K562 (cell line): ENCODE measurements at regions not wholly inside any gene's neighbourhood (a gene's known extent, or its start where the extent isn't known, plus 50 kb on each side); places are given as distances from the start of the nearest gene placed in this dataset.

ENCODE experiments used
- ATAC-seq: fragments of 200-7000 bp; cut with Tn5 transposase; 3 replicates; pipeline ENCODE4 v1.9.1; 2020; ENCODE audit warnings: moderate library complexity
- BruUV-seq: library from RNA; stranded (reverse); fragments of 400-500 nt; replicated peaks from 2 replicates; lab custom pipeline; 2021; lab: Mats Ljungman, UMichigan
- CTCF ChIA-PET: fragments of 300-600 bp; formaldehyde crosslinking; extraction: SDS; loops from one replicate; lab custom pipeline; 2021; ENCODE audit warnings: low intra/inter-chr PET ratio; lab: Yijun Ruan, JAX
- POLR2A ChIA-PET: fragments of 300-600, 350-650 bp; sonication (Branson Sonifier 250); formaldehyde crosslinking; extraction: SDS; loops from one replicate; lab custom pipeline; 2021; ENCODE audit warnings: antibody characterized with exemption, inconsistent platforms; lab: Yijun Ruan, JAX
- DNase-seq, 4 experiments: peaks; one replicate each; pipeline versions ENCODE4 v3.0.0 to v3.0.0-alpha.2; 2011 to 2018; ENCODE audit warnings: low spot score in 3 of 4, mixed read lengths in 3 of 4; ENCODE audit errors: extremely low read depth in 1 of 4
- FAIRE-seq: peaks from 2 replicates; lab custom pipeline; 2011; peaks lifted over from hg19 to GRCh38; lab: Jason Lieb, UNC
- H2AFZ ChIP-seq: 2 replicates; pipeline ENCODE4 v1.6.0; 2011; ENCODE audit warnings: low read depth, low read length, control low read depth, inconsistent platforms
- H3K27ac ChIP-seq: fragments of 200-600 bp; 3 replicates; pipeline ENCODE4 v1.8.0; 2011; ENCODE audit warnings: low read depth, mild to moderate bottlenecking, control low read depth, inconsistent platforms, low read length, moderate library complexity, mixed read lengths; ENCODE audit errors: extremely low read depth
- H3K27me3 ChIP-seq, 2 experiments: fragments of 300-600 bp in 1 of 2; 2 replicates in 1 of 2; 3 replicates in 1 of 2; pipeline versions ENCODE4 v1.6.0 to v1.8.0; 2011; ENCODE audit warnings: inconsistent platforms in 2 of 2, low read length in 2 of 2, mild to moderate bottlenecking in 1 of 2, mixed read lengths in 1 of 2, moderate library complexity in 1 of 2; ENCODE audit not compliant: control insufficient read depth in 2 of 2, insufficient read depth in 2 of 2
- H3K36me3 ChIP-seq: fragments of 300-600 bp; 3 replicates; pipeline ENCODE4 v1.8.0; 2011; ENCODE audit warnings: mild to moderate bottlenecking, low read length, inconsistent platforms; ENCODE audit not compliant: control insufficient read depth, insufficient read depth
- H3K4me1 ChIP-seq, 2 experiments: fragments of 200-600 bp in 1 of 2; replicated peaks in 1 of 2; 2 replicates in 1 of 2; 3 replicates in 1 of 2; pipeline versions ENCODE4 v1.5.1 to v1.8.0; 2011; ENCODE audit warnings: inconsistent platforms in 2 of 2, low read length in 2 of 2, mild to moderate bottlenecking in 1 of 2, mixed read lengths in 1 of 2, moderate library complexity in 1 of 2; ENCODE audit not compliant: control insufficient read depth in 2 of 2, insufficient read depth in 2 of 2
- H3K4me2 ChIP-seq: 2 replicates; pipeline ENCODE4 v1.6.1; 2011; ENCODE audit warnings: low read length, control low read depth, inconsistent platforms, mixed read lengths; ENCODE audit not compliant: insufficient read depth
- H3K4me3 ChIP-seq: fragments of 200-600 bp; sonication (generic), shearing (Covaris generic); 2 replicates; pipeline ENCODE4 v1.5.1; 2016; ENCODE audit warnings: control low read depth, inconsistent platforms
- H3K79me2 ChIP-seq: fragments of 200-600 bp; 3 replicates; pipeline ENCODE4 v1.8.0; 2011; ENCODE audit warnings: low read length, inconsistent platforms; ENCODE audit not compliant: control insufficient read depth, insufficient read depth
- H3K9ac ChIP-seq, 2 experiments: 2 replicates each; pipeline versions ENCODE4 v1.6.0 to v1.6.1; 2011; ENCODE audit warnings: low read depth in 2 of 2, low read length in 2 of 2, control low read depth in 1 of 2, inconsistent platforms in 1 of 2, mild to moderate bottlenecking in 1 of 2, mixed read lengths in 1 of 2; ENCODE audit not compliant: insufficient read depth in 1 of 2
- H3K9me1 ChIP-seq: one replicate; pipeline ENCODE4 v1.6.0; 2011; ENCODE audit warnings: inconsistent platforms, mild to moderate bottlenecking, low read length, moderate library complexity; ENCODE audit not compliant: control insufficient read depth, insufficient read depth
- H3K9me3 ChIP-seq: replicated peaks from 2 replicates; pipeline ENCODE4 v1.5.1; 2011; ENCODE audit warnings: low read depth, low read length, inconsistent platforms; ENCODE audit not compliant: control insufficient read depth, insufficient read depth
- H4K20me1 ChIP-seq: replicated peaks from 2 replicates; pipeline ENCODE4 v1.6.1; 2011; ENCODE audit warnings: low read length, inconsistent platforms, mixed read lengths; ENCODE audit not compliant: control insufficient read depth, insufficient read depth
- ARID3A ChIP-seq: IDR thresholded peaks from 2 replicates; pipeline ENCODE4 v1.6.1; 2012; ENCODE audit warnings: low read depth, low read length, improper control_type of control experiment, borderline replicate concordance
- ATF4 ChIP-seq: fragments of 450-650 bp; formaldehyde crosslinking; IDR thresholded peaks from 2 replicates; pipeline ENCODE4 v1.4.0; 2022; ENCODE audit warnings: mild to moderate bottlenecking, moderate library complexity
- FOXA1 ChIP-seq: fragments of 450-650 bp; IDR thresholded peaks from 2 replicates; pipeline ENCODE4 v1.6.1; 2016; ENCODE audit warnings: mild to moderate bottlenecking, borderline replicate concordance
- GATAD2A ChIP-seq: fragments of 450-650 bp; IDR thresholded peaks from 2 replicates; pipeline ENCODE4 v1.6.1; 2017
- MCM2 ChIP-seq: fragments of 450-650 bp; IDR thresholded peaks from 2 replicates; pipeline ENCODE4 v1.6.1; 2017; ENCODE audit warnings: low read depth, mild to moderate bottlenecking
- NEUROD1 ChIP-seq: fragments of 150-350 bp; IDR thresholded peaks from 2 replicates; pipeline ENCODE4 v1.6.1; 2014; ENCODE audit warnings: borderline replicate concordance, low read length, low read depth; ENCODE audit not compliant: partially characterized antibody
- NFRKB ChIP-seq: fragments of 450-650 bp; IDR thresholded peaks from 2 replicates; pipeline ENCODE4 v1.6.1; 2016; ENCODE audit warnings: low read depth
- PML ChIP-seq: IDR thresholded peaks from 2 replicates; pipeline ENCODE4 v1.6.1; 2012; ENCODE audit warnings: low read length, inconsistent platforms
- TAF1 ChIP-seq: IDR thresholded peaks from 2 replicates; pipeline ENCODE4 v1.6.1; 2011; ENCODE audit warnings: mild to moderate bottlenecking, low read length, moderate library complexity; ENCODE audit not compliant: insufficient read depth, control insufficient read depth, severe bottlenecking; ENCODE audit errors: extremely low read depth
- TRIM28 ChIP-seq: fragments of 450-650 bp; IDR thresholded peaks from 2 replicates; pipeline ENCODE4 v1.6.1; 2017
- ZC3H8 ChIP-seq: fragments of 450-650 bp; IDR thresholded peaks from 2 replicates; pipeline ENCODE4 v1.6.1; 2017
- ZNF280A ChIP-seq: fragments of 450-650 bp; IDR thresholded peaks from 2 replicates; pipeline ENCODE4 v1.6.1; 2018; ENCODE audit warnings: mild to moderate bottlenecking, low read depth; ENCODE audit not compliant: partially characterized antibody
- ZNF512 ChIP-seq: IDR thresholded peaks from 2 replicates; pipeline ENCODE4 v1.6.1; 2016; ENCODE audit warnings: missing genetic modification characterization, missing compliant biosample characterization
- WGBS: fragments of 100-300 bp; shearing (Covaris generic); methylation state at CpG from one replicate; pipeline ENCODE4 v1.1.6; 2016; ENCODE audit warnings: low coverage, mixed read lengths; ENCODE audit not compliant: insufficient coverage; ENCODE audit errors: missing lambda C conversion rate; 5-methylcytosine and 5-hydroxymethylcytosine counted together
- in situ Hi-C: fragments of 300-500 bp; cut with MboI; formaldehyde crosslinking; loops from 4 replicates; pipeline ENCODE4 v1.15.0; 2018; ENCODE audit warnings: inconsistent platforms, mixed read lengths
- intact Hi-C: fragments of 100-400 bp; cut with micrococcal nuclease; formaldehyde crosslinking; loops from 2 replicates; pipeline ENCODE4 v1.14.2; 2022
- TF ChIP-seq, protein P1 (sequence below): fragments of 200-400 bp; formaldehyde crosslinking; IDR thresholded peaks from 2 replicates; pipeline ENCODE4 v1.6.1; 2017; ENCODE audit warnings: mild to moderate bottlenecking, low read depth, low read length, moderate library complexity

GRCh38 chr2:41420872-41421271 lies 626.9 kb upstream of the PKDCC start:
- intact Hi-C loops = no loop called here

More at GRCh38 chr2:41420872-41421271, 626.9 kb upstream of the PKDCC start:
- in situ Hi-C loops = no loop called here
- BruUV-seq = no TSS peak
- 8% methylated on average over 1 of the region's 1 CpG for WGBS
- no peak for ATAC-seq
- no peaks in the 10 kb centered on the region for H3K79me2 ChIP-seq
- FAIRE-seq = no peak
- ChIA-PET POLR2A (no interaction called here), CTCF (no interaction called here)
- H4K20me1 ChIP-seq = no peaks in the 10 kb centered on the region
- H2AFZ ChIP-seq = no peak overlapping the region
- H3K27ac ChIP-seq = no peak overlapping the region
- H3K27me3 ChIP-seq = no peaks in the 10 kb centered on the region
- H3K9me1 ChIP-seq = no peaks in the 10 kb centered on the region
- no peak overlapping the region for H3K4me2 ChIP-seq
- no peak for TF ChIP-seq ARID3A
- TF ChIP-seq ZNF512 (tag) = no peak
- no peak for TF ChIP-seq PML
- TF ChIP-seq ZC3H8 = no peak
- no peak for TF ChIP-seq MCM2
- no peak for TF ChIP-seq FOXA1
- TF ChIP-seq TAF1 = no peak
- no peak for TF ChIP-seq TRIM28
- TF ChIP-seq, protein P1, sequence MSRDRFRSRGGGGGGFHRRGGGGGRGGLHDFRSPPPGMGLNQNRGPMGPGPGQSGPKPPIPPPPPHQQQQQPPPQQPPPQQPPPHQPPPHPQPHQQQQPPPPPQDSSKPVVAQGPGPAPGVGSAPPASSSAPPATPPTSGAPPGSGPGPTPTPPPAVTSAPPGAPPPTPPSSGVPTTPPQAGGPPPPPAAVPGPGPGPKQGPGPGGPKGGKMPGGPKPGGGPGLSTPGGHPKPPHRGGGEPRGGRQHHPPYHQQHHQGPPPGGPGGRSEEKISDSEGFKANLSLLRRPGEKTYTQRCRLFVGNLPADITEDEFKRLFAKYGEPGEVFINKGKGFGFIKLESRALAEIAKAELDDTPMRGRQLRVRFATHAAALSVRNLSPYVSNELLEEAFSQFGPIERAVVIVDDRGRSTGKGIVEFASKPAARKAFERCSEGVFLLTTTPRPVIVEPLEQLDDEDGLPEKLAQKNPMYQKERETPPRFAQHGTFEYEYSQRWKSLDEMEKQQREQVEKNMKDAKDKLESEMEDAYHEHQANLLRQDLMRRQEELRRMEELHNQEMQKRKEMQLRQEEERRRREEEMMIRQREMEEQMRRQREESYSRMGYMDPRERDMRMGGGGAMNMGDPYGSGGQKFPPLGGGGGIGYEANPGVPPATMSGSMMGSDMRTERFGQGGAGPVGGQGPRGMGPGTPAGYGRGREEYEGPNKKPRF = no peak
- no peak for TF ChIP-seq GATAD2A
- TF ChIP-seq NEUROD1 = no peak
- no peak for TF ChIP-seq ATF4 (CRISPR knock-in tag)
- no peak for TF ChIP-seq ZNF280A
- no peak for TF ChIP-seq NFRKB
- no peaks in the 10 kb centered on the region for H3K36me3 ChIP-seq
- H3K9ac ChIP-seq = no peak overlapping the region
- no peaks in the 10 kb centered on the region for H3K4me1 ChIP-seq
- H3K4me3 ChIP-seq = no peak overlapping the region
- H3K9me3 ChIP-seq = no peaks in the 10 kb centered on the region
- DNase-seq = no peak
